GM23338 (cell line): ENCODE measurements at regions not wholly inside any gene's neighbourhood (a gene's known extent, or its start where the extent isn't known, plus 50 kb on each side); places are given as distances from the start of the nearest gene placed in this dataset.

Experiments used
- ATAC-seq: fragments of 200-7000 bp; cut with Tn5 transposase; 3 replicates; pipeline ENCODE4 v1.9.1; 2020
- DNase-seq: peaks from one replicate; pipeline ENCODE4 v3.0.0-alpha.2; 2015; ENCODE audit warnings: low spot score
- H2AFZ ChIP-seq: fragments of 200-600 bp; sonication (generic); 2 replicates; pipeline ENCODE4 v1.8.0; 2016; ENCODE audit warnings: antibody characterized with exemption, mild to moderate bottlenecking, moderate library complexity
- H3F3A ChIP-seq: fragments of 200-600 bp; sonication (generic); replicated peaks from 2 replicates; pipeline ENCODE4 v1.8.0; 2017; ENCODE audit warnings: antibody characterized with exemption, mixed run types, low read depth
- H3K27ac ChIP-seq: fragments of 200-600 bp; sonication (generic); 2 replicates; pipeline ENCODE4 v1.6.1; 2016; ENCODE audit warnings: low read depth
- H3K27me3 ChIP-seq: fragments of 200-600 bp; sonication (generic); 2 replicates; pipeline ENCODE4 v1.8.0; 2016; ENCODE audit warnings: mild to moderate bottlenecking, mixed run types, moderate library complexity; ENCODE audit not compliant: insufficient read depth
- H3K36me3 ChIP-seq: fragments of 200-600 bp; sonication (generic); 2 replicates; pipeline ENCODE4 v1.8.0; 2016; ENCODE audit warnings: mild to moderate bottlenecking; ENCODE audit not compliant: insufficient read depth
- H3K4me1 ChIP-seq: fragments of 200-600 bp; sonication (generic); 2 replicates; pipeline ENCODE4 v1.8.0; 2016; ENCODE audit warnings: mild to moderate bottlenecking, moderate library complexity; ENCODE audit not compliant: insufficient read depth
- H3K4me2 ChIP-seq: fragments of 200-600 bp; sonication (generic); 2 replicates; pipeline ENCODE4 v1.7.1; 2017; ENCODE audit warnings: mixed run types
- H3K4me3 ChIP-seq: fragments of 200-600 bp; sonication (generic); 2 replicates; pipeline ENCODE4 v1.6.1; 2016; ENCODE audit warnings: mixed run types
- H3K79me2 ChIP-seq: fragments of 200-600 bp; sonication (generic); replicated peaks from 2 replicates; pipeline ENCODE4 v1.8.0; 2017; ENCODE audit warnings: mild to moderate bottlenecking; ENCODE audit not compliant: insufficient read depth
- H3K9me2 ChIP-seq: fragments of 200-600 bp; sonication (generic); 2 replicates; pipeline ENCODE4 v1.8.0; 2017; ENCODE audit not compliant: insufficient read depth
- H4K20me1 ChIP-seq: fragments of 200-600 bp; sonication (generic); replicated peaks from 2 replicates; pipeline ENCODE4 v1.8.0; 2017; ENCODE audit warnings: mild to moderate bottlenecking; ENCODE audit not compliant: insufficient read depth
- H3K27ac Mint-ChIP-seq: 2 replicates; pipeline ENCODE4 v1.8.0; 2020; ENCODE audit warnings: inconsistent platforms, mild to moderate bottlenecking, moderate library complexity, mixed read lengths
- H3K27me3 Mint-ChIP-seq: 3 replicates; pipeline ENCODE4 v1.8.0; 2022; ENCODE audit warnings: low read depth, mild to moderate bottlenecking, moderate library complexity, mixed read lengths, inconsistent platforms; ENCODE audit not compliant: insufficient read depth, poor library complexity
- H3K36me3 Mint-ChIP-seq: 3 replicates; pipeline ENCODE4 v1.8.0; 2021; ENCODE audit warnings: low read depth, mild to moderate bottlenecking, inconsistent platforms, moderate library complexity, mixed read lengths
- H3K4me1 Mint-ChIP-seq: 3 replicates; pipeline ENCODE4 v1.8.0; 2020; ENCODE audit warnings: mild to moderate bottlenecking, inconsistent platforms, mixed read lengths
- H3K4me3 Mint-ChIP-seq: 3 replicates; pipeline ENCODE4 v1.8.0; 2021; ENCODE audit warnings: moderate library complexity, mild to moderate bottlenecking, inconsistent platforms, mixed read lengths
- H3K9me3 Mint-ChIP-seq: 3 replicates; pipeline ENCODE4 v1.8.0; 2020; ENCODE audit warnings: moderate library complexity, mild to moderate bottlenecking, inconsistent platforms, mixed read lengths
- CREB1 ChIP-seq: fragments of 250-450 bp; sonication (Bioruptor Pico); IDR thresholded peaks from 2 replicates; pipeline ENCODE4 v1.5.0; 2020; ENCODE audit warnings: low read depth, mild to moderate bottlenecking, moderate library complexity
- ETS1 ChIP-seq: IDR thresholded peaks from 2 replicates; pipeline ENCODE4 v1.6.1; 2016; ENCODE audit warnings: antibody characterized with exemption
- EZH2 ChIP-seq: fragments of 200-600 bp; sonication (generic); IDR thresholded peaks from one replicate; pipeline ENCODE4 v1.8.0; 2017; ENCODE audit warnings: antibody characterized with exemption, mild to moderate bottlenecking, low read depth; ENCODE audit not compliant: unreplicated experiment
- EZH2phosphoT487 ChIP-seq: fragments of 200-600 bp; sonication (generic); IDR thresholded peaks from one replicate; pipeline ENCODE4 v1.8.1; 2018; ENCODE audit warnings: antibody characterized with exemption; ENCODE audit not compliant: unreplicated experiment
- NANOG ChIP-seq: IDR thresholded peaks from 2 replicates; pipeline ENCODE4 v1.6.1; 2016; ENCODE audit warnings: antibody characterized with exemption, borderline replicate concordance
- POLR2AphosphoS5 ChIP-seq: IDR thresholded peaks from 2 replicates; pipeline ENCODE4 v1.6.1; 2016; ENCODE audit warnings: antibody characterized with exemption, low read depth
- REST ChIP-seq: IDR thresholded peaks from one replicate; pipeline ENCODE4 v1.6.1; 2018; ENCODE audit warnings: antibody characterized with exemption; ENCODE audit not compliant: unreplicated experiment
- STAT1 ChIP-seq: IDR thresholded peaks from one replicate; pipeline ENCODE4 v1.6.1; 2016; ENCODE audit warnings: antibody characterized with exemption; ENCODE audit not compliant: unreplicated experiment
- ZNF114 ChIP-seq: fragments of 250-450 bp; sonication (Bioruptor Pico); IDR thresholded peaks from 2 replicates; pipeline ENCODE4 v1.5.0; 2020; ENCODE audit warnings: mild to moderate bottlenecking, moderate library complexity
- ZNF331 ChIP-seq: fragments of 250-450 bp; sonication (Bioruptor Pico); IDR thresholded peaks from 2 replicates; pipeline ENCODE4 v1.5.0; 2020; ENCODE audit warnings: low read depth, mild to moderate bottlenecking, moderate library complexity
- ZNF462 ChIP-seq: fragments of 250-450 bp; sonication (Bioruptor Pico); IDR thresholded peaks from 2 replicates; pipeline ENCODE4 v1.5.0; 2020; ENCODE audit warnings: mild to moderate bottlenecking, moderate library complexity
- TF ChIP-seq, protein P1 (sequence below), 2 experiments: fragments of 200-600 bp in 1 of 2; sonication (generic) in 1 of 2; conservative IDR thresholded peaks; 2 replicates each; pipeline versions ENCODE4 v1.5.1 to v1.6.1; 2016 to 2017; ENCODE audit warnings: antibody characterized with exemption in 2 of 2, low read depth in 2 of 2, mild to moderate bottlenecking in 2 of 2, moderate library complexity in 1 of 2

- TF ChIP-seq ETS1, result no peak
- TF ChIP-seq EZH2phosphoT487, result no peak
- TF ChIP-seq NANOG, result no peak
- TF ChIP-seq ZNF331 (CRISPR knock-in tag), result no peak
- no peak for TF ChIP-seq POLR2AphosphoS5
- no peak for TF ChIP-seq STAT1
- TF ChIP-seq ZNF114, result no peak
- TF ChIP-seq ZNF462, result no peak
Observed at GRCh38 chrX:147811803-147812202, 99.9 kb upstream of the FMR1 start (continued).

GRCh38 chrX:147827070-147827469 is 84.6 kb upstream of the FMR1 start:
- Histone ChIP-seq H3K36me3 (no peaks in the 10 kb centered on the region), H3F3A (no peaks in the 10 kb centered on the region), H3K27ac (no peak overlapping the region), H3K4me3 (no peak overlapping the region), H3K79me2 (no peaks in the 10 kb centered on the region), H3K9me2 (no peaks in the 10 kb centered on the region), H4K20me1 (no peaks in the 10 kb centered on the region), H2AFZ (no peak overlapping the region), H3K4me2 (no peak overlapping the region), H3K4me1 (no peaks in the 10 kb centered on the region), H3K27me3 (no peaks in the 10 kb centered on the region)
- Mint-ChIP-seq H3K4me1 (no peaks in the 10 kb centered on the region), H3K4me3 (no peak overlapping the region), H3K9me3 (peaks cover 37% of the 10 kb centered on the region), H3K27ac (no peak overlapping the region), H3K36me3 (no peaks in the 10 kb centered on the region; the same call in 2 of the 3 replicates), H3K27me3 (peaks cover 6% of the 10 kb centered on the region)
- ATAC-seq, result no peak
- no peak for DNase-seq
- TF ChIP-seq REST (no peak), ETS1 (no peak), STAT1 (no peak), CREB1 (no peak), EZH2phosphoT487 (no peak), POLR2AphosphoS5 (no peak), EZH2 (no peak)
- TF ChIP-seq, protein P1, sequence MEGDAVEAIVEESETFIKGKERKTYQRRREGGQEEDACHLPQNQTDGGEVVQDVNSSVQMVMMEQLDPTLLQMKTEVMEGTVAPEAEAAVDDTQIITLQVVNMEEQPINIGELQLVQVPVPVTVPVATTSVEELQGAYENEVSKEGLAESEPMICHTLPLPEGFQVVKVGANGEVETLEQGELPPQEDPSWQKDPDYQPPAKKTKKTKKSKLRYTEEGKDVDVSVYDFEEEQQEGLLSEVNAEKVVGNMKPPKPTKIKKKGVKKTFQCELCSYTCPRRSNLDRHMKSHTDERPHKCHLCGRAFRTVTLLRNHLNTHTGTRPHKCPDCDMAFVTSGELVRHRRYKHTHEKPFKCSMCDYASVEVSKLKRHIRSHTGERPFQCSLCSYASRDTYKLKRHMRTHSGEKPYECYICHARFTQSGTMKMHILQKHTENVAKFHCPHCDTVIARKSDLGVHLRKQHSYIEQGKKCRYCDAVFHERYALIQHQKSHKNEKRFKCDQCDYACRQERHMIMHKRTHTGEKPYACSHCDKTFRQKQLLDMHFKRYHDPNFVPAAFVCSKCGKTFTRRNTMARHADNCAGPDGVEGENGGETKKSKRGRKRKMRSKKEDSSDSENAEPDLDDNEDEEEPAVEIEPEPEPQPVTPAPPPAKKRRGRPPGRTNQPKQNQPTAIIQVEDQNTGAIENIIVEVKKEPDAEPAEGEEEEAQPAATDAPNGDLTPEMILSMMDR (conservative IDR thresholded peaks at IDR 0.05; ENCODE audit: low read depth in 2 of 2), result no peak
